Gastroesophageal sphincter (tissue), 4 donors: ENCODE measurements at regions not wholly inside any gene's neighbourhood (a gene's known extent, or its start where the extent isn't known, plus 50 kb on each side); places are given as distances from the start of the nearest gene placed in this dataset.
"Not testable (repeated sequence)": the region's sequence is repeated elsewhere in the genome, so short reads cannot be mapped to it uniquely, and the experiment has no call there.

ENCODE experiments used
- ATAC-seq: fragments of 150-250 bp; one replicate; pipeline ENCODE4 v1.9.1; 2016; ENCODE audit warnings: mild to moderate bottlenecking, moderate library complexity
- H3K27ac ChIP-seq, 4 donors: fragments of 200-600 bp; sonication (generic) in 3 of 4; 1 replicate in 3 of 4; 2 replicates in 1 of 4; pipeline ENCODE4 v1.5.1; 2016 to 2019
- H3K27me3 ChIP-seq: fragments of 200-600 bp; sonication (generic); one replicate; pipeline ENCODE4 v1.5.1; 2019
- H3K36me3 ChIP-seq, 2 donors: fragments of 200-600 bp; sonication (generic); one replicate each; pipeline ENCODE4 v1.5.1; 2019; ENCODE audit warnings: control low read depth in 1 of 2
- H3K4me1 ChIP-seq, 3 donors: fragments of 200-600 bp; sonication (generic); 1 replicate in 2 of 3; 2 replicates in 1 of 3; pipeline ENCODE4 v1.5.1; 2016 to 2019; ENCODE audit warnings: control low read depth in 2 of 3
- H3K4me3 ChIP-seq, 2 donors: fragments of 200-600 bp; sonication (generic); one replicate each; pipeline ENCODE4 v1.5.1; 2019; ENCODE audit warnings: mild to moderate bottlenecking in 1 of 2, moderate library complexity in 1 of 2
- H3K9me3 ChIP-seq, 3 donors: fragments of 200-600 bp; sonication (generic); one replicate each; pipeline ENCODE4 v1.5.1; 2017 to 2019; ENCODE audit warnings: control low read depth in 2 of 3
- EP300 ChIP-seq: sonication (generic); formaldehyde crosslinking; IDR thresholded peaks from one replicate; pipeline ENCODE4 v1.6.1; 2017; ENCODE audit warnings: antibody characterized with exemption, mild to moderate bottlenecking
- POLR2A ChIP-seq, 2 donors: fragments of 450-650 bp; IDR thresholded peaks; one replicate each; pipeline ENCODE4 v1.6.1; 2017; ENCODE audit warnings: antibody characterized with exemption in 2 of 2, mild to moderate bottlenecking in 2 of 2, moderate library complexity in 1 of 2
- POLR2AphosphoS5 ChIP-seq: sonication (generic); formaldehyde crosslinking; IDR thresholded peaks from one replicate; pipeline ENCODE4 v1.6.1; 2017; ENCODE audit warnings: antibody characterized with exemption
- WGBS, 2 donors: methylation state at CpG; one replicate each; pipeline ENCODE4 v1.1.5; 2018; ENCODE audit warnings: low coverage in 1 of 2; 5-methylcytosine and 5-hydroxymethylcytosine counted together
- TF ChIP-seq, protein P1 (sequence below), 4 experiments: fragments of 200-600 bp in 2 of 4; fragments of 450-650 bp in 2 of 4; sonication (generic) in 1 of 4; IDR thresholded peaks; one replicate each; pipeline ENCODE4 v1.5.1; 2017 to 2019; ENCODE audit warnings: antibody characterized with exemption in 4 of 4, mild to moderate bottlenecking in 2 of 4, moderate library complexity in 2 of 4

DNA sequence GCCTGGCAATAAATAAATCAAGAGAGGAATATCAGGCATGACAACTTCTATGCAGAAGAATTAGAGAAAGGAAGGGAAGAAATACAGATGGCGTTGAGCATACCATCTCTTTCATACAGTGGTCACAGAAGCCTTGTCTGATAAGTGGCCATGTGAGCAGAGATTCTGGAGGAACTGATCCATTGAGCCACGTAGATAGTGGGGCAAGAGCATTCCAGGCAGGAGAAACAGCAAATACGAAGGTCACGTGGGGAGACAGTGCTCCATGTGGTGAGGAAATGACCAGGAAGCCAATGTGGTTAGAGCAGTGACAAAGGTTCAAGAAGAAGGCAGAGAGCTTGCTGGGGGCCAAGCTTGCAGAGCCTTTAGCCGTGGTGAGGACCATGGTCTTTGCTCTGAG is 226.7 kb upstream of the NOCT start:
- no peaks in the 10 kb centered on the region for H3K27me3 ChIP-seq
- TF ChIP-seq POLR2AphosphoS5 (no peak), POLR2A (IDR thresholded peaks at IDR 0.05) (no peak), EP300 (no peak)
- TF ChIP-seq, protein P1, sequence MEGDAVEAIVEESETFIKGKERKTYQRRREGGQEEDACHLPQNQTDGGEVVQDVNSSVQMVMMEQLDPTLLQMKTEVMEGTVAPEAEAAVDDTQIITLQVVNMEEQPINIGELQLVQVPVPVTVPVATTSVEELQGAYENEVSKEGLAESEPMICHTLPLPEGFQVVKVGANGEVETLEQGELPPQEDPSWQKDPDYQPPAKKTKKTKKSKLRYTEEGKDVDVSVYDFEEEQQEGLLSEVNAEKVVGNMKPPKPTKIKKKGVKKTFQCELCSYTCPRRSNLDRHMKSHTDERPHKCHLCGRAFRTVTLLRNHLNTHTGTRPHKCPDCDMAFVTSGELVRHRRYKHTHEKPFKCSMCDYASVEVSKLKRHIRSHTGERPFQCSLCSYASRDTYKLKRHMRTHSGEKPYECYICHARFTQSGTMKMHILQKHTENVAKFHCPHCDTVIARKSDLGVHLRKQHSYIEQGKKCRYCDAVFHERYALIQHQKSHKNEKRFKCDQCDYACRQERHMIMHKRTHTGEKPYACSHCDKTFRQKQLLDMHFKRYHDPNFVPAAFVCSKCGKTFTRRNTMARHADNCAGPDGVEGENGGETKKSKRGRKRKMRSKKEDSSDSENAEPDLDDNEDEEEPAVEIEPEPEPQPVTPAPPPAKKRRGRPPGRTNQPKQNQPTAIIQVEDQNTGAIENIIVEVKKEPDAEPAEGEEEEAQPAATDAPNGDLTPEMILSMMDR (IDR thresholded peaks at IDR 0.05), result no peak
- no peak for ATAC-seq
- H3K4me3 ChIP-seq, result no peak overlapping the region
- no peaks in the 10 kb centered on the region for H3K36me3 ChIP-seq
- H3K4me1 ChIP-seq, result no peaks in the 10 kb centered on the region
- no peak overlapping the region for H3K27ac ChIP-seq
- H3K9me3 ChIP-seq, result no peaks in the 10 kb centered on the region
- WGBS, 2 donors, result 89 to 90% methylated on average over 5 of the region's 5 CpGs

DNA sequence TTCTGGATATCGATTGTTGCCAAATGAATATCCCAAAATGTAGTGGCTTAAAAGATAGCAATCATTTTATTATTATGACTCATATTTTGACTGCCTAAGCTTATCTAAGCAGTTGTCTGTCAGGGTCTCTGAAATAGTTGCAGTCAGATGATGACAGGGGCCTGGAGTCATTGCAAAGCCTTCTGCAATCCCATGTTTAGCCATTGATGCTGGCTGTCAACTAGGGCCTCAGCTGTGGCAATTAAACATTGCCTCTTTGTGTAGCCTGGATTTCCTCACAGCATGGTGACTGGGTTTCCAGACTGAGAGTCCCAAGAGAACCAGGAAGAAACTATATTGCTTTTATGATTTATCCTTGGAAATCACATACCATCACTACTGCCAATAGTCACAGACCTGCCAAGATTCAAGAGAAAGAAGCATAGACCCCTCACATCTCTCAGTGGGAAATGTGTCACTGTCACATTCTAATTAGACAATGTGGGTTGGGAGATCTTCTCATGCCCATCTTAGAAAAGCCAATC is 227.3 kb upstream of the NOCT start:
- no peaks in the 10 kb centered on the region for H3K9me3 ChIP-seq
- no peak overlapping the region for H3K4me3 ChIP-seq
- no peaks in the 10 kb centered on the region for H3K4me1 ChIP-seq
- no peak for ATAC-seq
- 90 to 94% methylated on average over 1 of the region's 1 CpG for WGBS, 2 donors
- H3K27me3 ChIP-seq, result no peaks in the 10 kb centered on the region
- TF ChIP-seq POLR2A (IDR thresholded peaks at IDR 0.05) (no peak), POLR2AphosphoS5 (no peak), EP300 (no peak)
- TF ChIP-seq, protein P1 (IDR thresholded peaks at IDR 0.05), result no peak
- H3K27ac ChIP-seq, result no peak overlapping the region
- H3K36me3 ChIP-seq, result no peaks in the 10 kb centered on the region

DNA sequence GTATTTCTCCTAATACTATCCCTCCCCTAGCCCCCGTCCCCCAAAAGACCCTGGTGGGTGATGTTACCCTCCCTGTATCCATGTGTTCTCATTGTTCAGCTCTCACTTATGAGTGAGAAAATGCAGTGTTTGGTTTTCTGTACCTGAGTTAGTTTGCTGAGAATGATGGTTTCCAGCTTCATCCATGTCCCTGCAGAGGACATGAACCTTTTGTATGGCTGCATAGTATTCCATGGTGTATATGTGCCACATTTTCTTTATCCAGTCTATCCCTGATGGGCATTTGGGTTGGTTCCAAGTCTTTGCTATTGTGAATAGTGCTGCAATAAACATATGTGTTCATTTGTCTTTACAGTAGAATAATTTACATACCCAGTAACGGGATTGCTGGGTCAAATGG is 235.8 kb upstream of the NOCT start:
- not testable (repeated sequence) for H3K27ac ChIP-seq, H3K27me3 ChIP-seq, H3K36me3 ChIP-seq, H3K4me3 ChIP-seq, H3K9me3 ChIP-seq, ATAC-seq, H3K4me1 ChIP-seq
- 90 to 100% methylated on average over 1 to 2 of the region's 2 CpGs for WGBS, 2 donors

DNA sequence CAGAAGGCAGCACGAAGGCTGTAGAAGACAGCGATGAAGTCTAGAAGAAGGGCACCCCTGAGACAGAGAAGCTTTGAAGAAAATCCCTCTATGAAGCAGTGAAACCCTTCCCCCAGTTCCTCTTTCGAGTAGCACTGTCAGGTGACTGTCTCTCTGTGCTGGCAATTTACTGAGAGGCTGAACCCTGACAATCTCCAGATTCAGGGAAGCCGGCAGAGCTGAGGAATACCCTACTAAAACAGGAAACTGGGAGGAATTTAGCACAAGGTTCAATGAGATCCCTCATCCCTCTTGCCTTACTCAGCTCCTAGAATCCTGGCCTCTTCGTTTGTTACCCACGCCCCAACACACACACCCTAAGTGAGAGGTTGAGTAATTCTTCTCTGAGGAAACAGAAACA is 239.7 kb upstream of the NOCT start:
- 54 to 59% methylated on average over 4 to 5 of the region's 6 CpGs for WGBS, 2 donors
- TF ChIP-seq, protein P1 (IDR thresholded peaks at IDR 0.05), result no peak
- no peak for TF ChIP-seq EP300
- TF ChIP-seq POLR2AphosphoS5, result no peak
- no peak for TF ChIP-seq POLR2A (IDR thresholded peaks at IDR 0.05)
- no peak overlapping the region for H3K4me3 ChIP-seq
- H3K36me3 ChIP-seq, result no peaks in the 10 kb centered on the region
- peak overlapping the region in 1 of 4 donors; percentile 29 for H3K27ac ChIP-seq
- peaks cover 0 to under 1% (median 0%) of the 10 kb centered on the region in 3 donors for H3K9me3 ChIP-seq
- no peaks in the 10 kb centered on the region for H3K27me3 ChIP-seq
- no peaks in the 10 kb centered on the region for H3K4me1 ChIP-seq
- no peak for ATAC-seq

DNA sequence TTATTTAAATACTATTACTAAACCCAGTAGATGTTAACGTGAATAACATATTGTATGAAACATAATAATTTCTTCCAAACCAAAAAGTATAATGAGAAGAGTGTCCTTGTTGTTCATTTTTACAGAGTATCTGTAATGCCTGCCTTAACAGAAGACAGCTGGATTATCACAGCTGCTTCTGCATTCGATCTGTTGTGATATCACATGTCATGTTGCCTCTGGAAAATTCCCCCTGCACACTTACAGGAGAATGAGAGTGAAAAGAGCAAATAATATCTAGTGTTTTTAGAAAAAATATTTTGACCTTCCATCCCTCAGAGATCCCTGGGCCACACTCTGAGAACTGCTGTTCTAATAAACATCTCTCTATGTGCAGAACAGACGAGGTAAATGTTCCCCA is 240.1 kb upstream of the NOCT start:
- no peaks in the 10 kb centered on the region for H3K9me3 ChIP-seq
- no peaks in the 10 kb centered on the region for H3K36me3 ChIP-seq
- H3K27me3 ChIP-seq, result no peaks in the 10 kb centered on the region
- TF ChIP-seq POLR2AphosphoS5, result no peak
- TF ChIP-seq EP300, result no peak
- TF ChIP-seq POLR2A (IDR thresholded peaks at IDR 0.05), result no peak
- TF ChIP-seq, protein P1 (IDR thresholded peaks at IDR 0.05), result no peak
- peak overlapping the region in 1 of 4 donors; percentile 29 for H3K27ac ChIP-seq
- no peak overlapping the region for H3K4me3 ChIP-seq
- no peaks in the 10 kb centered on the region for H3K4me1 ChIP-seq
- no peak for ATAC-seq
- 47 to 61% methylated on average over 3 of the region's 3 CpGs for WGBS, 2 donors
